Activated T-cell treated with anti-CD3 and anti-CD28 coated beads, Interleukin-2, amount 50 U/mL, for 4 hours (primary cell): ENCODE measurements at regions not wholly inside any gene's neighbourhood (a gene's known extent, or its start where the extent isn't known, plus 50 kb on each side); places are given as distances from the start of the nearest gene placed in this dataset.
"Not testable (repeated sequence)": the region's sequence is repeated elsewhere in the genome, so short reads cannot be mapped to it uniquely, and the experiment has no call there.

Experiments used
- ATAC-seq, 2 donors: fragments of 200-7000 bp; cut with Tn5 transposase; one replicate each; pipeline ENCODE4 v1.10.0; 2021
- DNase-seq: peaks from one replicate; pipeline ENCODE4 v3.0.0-alpha.2; 2020
- H3K27me3 Mint-ChIP-seq: one replicate; pipeline ENCODE4 v1.8.0; 2021; ENCODE audit warnings: low read depth, mixed read lengths
- H3K36me3 Mint-ChIP-seq: one replicate; pipeline ENCODE4 v1.8.0; 2022; ENCODE audit warnings: mixed read lengths; ENCODE audit not compliant: insufficient read depth
- H3K4me1 Mint-ChIP-seq: one replicate; pipeline ENCODE4 v1.8.0; 2021; ENCODE audit warnings: low read depth, mixed read lengths
- H3K4me3 Mint-ChIP-seq: one replicate; pipeline ENCODE4 v1.8.0; 2021; ENCODE audit warnings: mild to moderate bottlenecking, moderate library complexity, mixed read lengths
- H3K9me3 Mint-ChIP-seq: one replicate; pipeline ENCODE4 v1.8.0; 2021; ENCODE audit warnings: mixed read lengths

GRCh38 chr3:118162627-118163588 lies 871.7 kb downstream of the IGSF11 start:
- H3K4me1 Mint-ChIP-seq, H3K4me3 Mint-ChIP-seq, DNase-seq, ATAC-seq, H3K27me3 Mint-ChIP-seq, H3K36me3 Mint-ChIP-seq: not testable (repeated sequence)
- peaks cover 12% of the 10 kb centered on the region for H3K9me3 Mint-ChIP-seq

- H3K27me3 Mint-ChIP-seq, result no peaks in the 10 kb centered on the region
- H3K4me3 Mint-ChIP-seq, result no peak overlapping the region
- H3K9me3 Mint-ChIP-seq, result peaks cover 18% of the 10 kb centered on the region
- no peak for ATAC-seq
- no peak for DNase-seq
- H3K4me1 Mint-ChIP-seq, result no peaks in the 10 kb centered on the region
- H3K36me3 Mint-ChIP-seq, result no peaks in the 10 kb centered on the region
These were observed 869.2 kb downstream of the IGSF11 start for GRCh38 chr3:118165413-118165812.

- no peaks in the 10 kb centered on the region for H3K4me1 Mint-ChIP-seq
- DNase-seq (no peak), ATAC-seq (no peak)
- H3K4me3 Mint-ChIP-seq, result no peak overlapping the region
- peaks cover 23% of the 10 kb centered on the region for H3K9me3 Mint-ChIP-seq
- H3K27me3 Mint-ChIP-seq, result no peaks in the 10 kb centered on the region
- H3K36me3 Mint-ChIP-seq, result no peaks in the 10 kb centered on the region
These were observed 867.1 kb downstream of the IGSF11 start for GRCh38 chr3:118167571-118167970.

- DNase-seq (no peak), ATAC-seq (no peak)
- H3K27me3 Mint-ChIP-seq, result no peaks in the 10 kb centered on the region
- H3K36me3 Mint-ChIP-seq, result no peaks in the 10 kb centered on the region
- peaks cover 24% of the 10 kb centered on the region for H3K9me3 Mint-ChIP-seq
- no peaks in the 10 kb centered on the region for H3K4me1 Mint-ChIP-seq
- no peak overlapping the region for H3K4me3 Mint-ChIP-seq
These were observed 866.5 kb downstream of the IGSF11 start for GRCh38 chr3:118168175-118168574.

- Mint-ChIP-seq H3K9me3 (peaks cover 24% of the 10 kb centered on the region), H3K4me3 (no peak overlapping the region), H3K4me1 (no peaks in the 10 kb centered on the region), H3K36me3 (no peaks in the 10 kb centered on the region), H3K27me3 (no peaks in the 10 kb centered on the region)
- DNase-seq (no peak), ATAC-seq (no peak)
These were observed 863.3 kb downstream of the IGSF11 start for GRCh38 chr3:118171236-118171852.

- ATAC-seq, result no peak
- no peak overlapping the region for H3K4me3 Mint-ChIP-seq
These were observed 853.8 kb downstream of the IGSF11 start for GRCh38 chr3:118180853-118181252.

GRCh38 chr3:118181274-118181673 lies 853.4 kb downstream of the IGSF11 start:
- DNase-seq, result no peak
- H3K4me1 Mint-ChIP-seq, result no peaks in the 10 kb centered on the region
- H3K4me3 Mint-ChIP-seq, result no peak overlapping the region
- ATAC-seq, result no peak
- no peaks in the 10 kb centered on the region for H3K36me3 Mint-ChIP-seq
- H3K9me3 Mint-ChIP-seq, result peaks cover 9% of the 10 kb centered on the region
- no peaks in the 10 kb centered on the region for H3K27me3 Mint-ChIP-seq

More at GRCh38 chr3:118180853-118181252, 853.8 kb downstream of the IGSF11 start:
- Mint-ChIP-seq H3K9me3 (peaks cover 9% of the 10 kb centered on the region), H3K36me3 (no peaks in the 10 kb centered on the region), H3K27me3 (no peaks in the 10 kb centered on the region), H3K4me1 (no peaks in the 10 kb centered on the region)
- DNase-seq, result no peak

GRCh38 chr3:118186051-118186450 lies 848.6 kb downstream of the IGSF11 start:
- H3K4me3 Mint-ChIP-seq, result no peak overlapping the region
- DNase-seq, result no peak
- H3K36me3 Mint-ChIP-seq, result no peaks in the 10 kb centered on the region
- H3K27me3 Mint-ChIP-seq, result no peaks in the 10 kb centered on the region
- H3K9me3 Mint-ChIP-seq, result no peaks in the 10 kb centered on the region
- ATAC-seq, result no peak
- no peaks in the 10 kb centered on the region for H3K4me1 Mint-ChIP-seq

- H3K4me1 Mint-ChIP-seq, result no peaks in the 10 kb centered on the region
- peaks cover 5% of the 10 kb centered on the region for H3K9me3 Mint-ChIP-seq
- no peak overlapping the region for H3K4me3 Mint-ChIP-seq
- DNase-seq (no peak), ATAC-seq (no peak)
- no peaks in the 10 kb centered on the region for H3K27me3 Mint-ChIP-seq
- H3K36me3 Mint-ChIP-seq, result no peaks in the 10 kb centered on the region
These were observed 847.4 kb downstream of the IGSF11 start for GRCh38 chr3:118187221-118187620.

GRCh38 chr3:118196183-118196582 lies 838.5 kb downstream of the IGSF11 start:
- Mint-ChIP-seq H3K36me3 (no peaks in the 10 kb centered on the region), H3K4me3 (no peak overlapping the region), H3K27me3 (no peaks in the 10 kb centered on the region), H3K9me3 (peaks cover 42% of the 10 kb centered on the region), H3K4me1 (no peaks in the 10 kb centered on the region)
- ATAC-seq (no peak), DNase-seq (no peak)

- ATAC-seq, result no peak
- no peak for DNase-seq
- peaks cover 37% of the 10 kb centered on the region for H3K9me3 Mint-ChIP-seq
- H3K4me3 Mint-ChIP-seq, result no peak overlapping the region
- H3K27me3 Mint-ChIP-seq, result no peaks in the 10 kb centered on the region
- no peaks in the 10 kb centered on the region for H3K36me3 Mint-ChIP-seq
- H3K4me1 Mint-ChIP-seq, result no peaks in the 10 kb centered on the region
These were observed 835.6 kb downstream of the IGSF11 start for GRCh38 chr3:118199044-118199443.

- no peaks in the 10 kb centered on the region for H3K27me3 Mint-ChIP-seq
- no peak overlapping the region for H3K4me3 Mint-ChIP-seq
- no peaks in the 10 kb centered on the region for H3K36me3 Mint-ChIP-seq
- no peaks in the 10 kb centered on the region for H3K4me1 Mint-ChIP-seq
- DNase-seq, result no peak
- H3K9me3 Mint-ChIP-seq, result peaks cover 26% of the 10 kb centered on the region
- ATAC-seq, result no peak
These were observed 830.5 kb downstream of the IGSF11 start for GRCh38 chr3:118204052-118204656.

- ATAC-seq (no peak), DNase-seq (no peak)
- no peaks in the 10 kb centered on the region for H3K36me3 Mint-ChIP-seq
- no peaks in the 10 kb centered on the region for H3K27me3 Mint-ChIP-seq
- no peaks in the 10 kb centered on the region for H3K4me1 Mint-ChIP-seq
- H3K4me3 Mint-ChIP-seq, result no peak overlapping the region
- H3K9me3 Mint-ChIP-seq, result peaks cover 12% of the 10 kb centered on the region
These were observed 827.4 kb downstream of the IGSF11 start for GRCh38 chr3:118207271-118207670.

GRCh38 chr3:118208642-118209041 lies 826.0 kb downstream of the IGSF11 start:
- Mint-ChIP-seq H3K4me1 (no peaks in the 10 kb centered on the region), H3K4me3 (no peak overlapping the region), H3K27me3 (no peaks in the 10 kb centered on the region), H3K36me3 (no peaks in the 10 kb centered on the region), H3K9me3 (peaks cover 11% of the 10 kb centered on the region)
- DNase-seq, result no peak
- ATAC-seq, result no peak
